Activated CD8-positive, alpha-beta T cell treated with anti-CD3 and anti-CD28 coated beads for 36 hours (primary cell): ENCODE measurements at regions not wholly inside any gene's neighbourhood (a gene's known extent, or its start where the extent isn't known, plus 50 kb on each side); places are given as distances from the start of the nearest gene placed in this dataset.

Experiments used
- ATAC-seq: fragments of 200-7000 bp; cut with Tn5 transposase; one replicate; pipeline ENCODE4 v1.10.0; 2021; ENCODE audit warnings: mild to moderate bottlenecking, moderate library complexity
- CTCF ChIA-PET: fragments of 350-600 bp; sonication (Branson Sonifier 250); formaldehyde crosslinking; loops from one replicate; lab custom pipeline; 2021; ENCODE audit warnings: antibody characterized with exemption; lab: Charles Lee
- POLR2A ChIA-PET: fragments of 350-600 bp; sonication (Branson Sonifier 250); formaldehyde crosslinking; loops from one replicate; lab custom pipeline; 2021; ENCODE audit warnings: antibody characterized with exemption; lab: Charles Lee
- DNase-seq: peaks from one replicate; pipeline ENCODE4 v3.0.0-alpha.2; 2020
- H3K27ac Mint-ChIP-seq: one replicate; pipeline ENCODE4 v1.8.0; 2021; ENCODE audit warnings: mild to moderate bottlenecking, mixed read lengths
- H3K27me3 Mint-ChIP-seq: one replicate; pipeline ENCODE4 v1.8.0; 2021; ENCODE audit warnings: mixed read lengths
- H3K36me3 Mint-ChIP-seq: one replicate; pipeline ENCODE4 v1.8.0; 2021; ENCODE audit warnings: low read depth, mixed read lengths
- H3K4me1 Mint-ChIP-seq: one replicate; pipeline ENCODE4 v1.8.0; 2021; ENCODE audit warnings: low read depth, mixed read lengths
- H3K4me3 Mint-ChIP-seq: one replicate; pipeline ENCODE4 v1.8.0; 2021; ENCODE audit warnings: mild to moderate bottlenecking, moderate library complexity, mixed read lengths
- H3K9me3 Mint-ChIP-seq: one replicate; pipeline ENCODE4 v1.8.0; 2021; ENCODE audit warnings: mixed read lengths
- CTCF ChIP-seq: fragments of 200-600 bp; IDR thresholded peaks from one replicate; pipeline ENCODE4 v1.8.0; 2022; ENCODE audit warnings: antibody characterized with exemption, mild to moderate bottlenecking
- intact Hi-C: fragments of 100-400 bp; cut with micrococcal nuclease; formaldehyde crosslinking; loops from one replicate; pipeline ENCODE4 v1.10.0; 2022

GRCh38 chr12:28066879-28067278 is 94.3 kb upstream of the PTHLH start:
- no peaks in the 10 kb centered on the region for H3K9me3 Mint-ChIP-seq
- peaks cover 11% of the 10 kb centered on the region for H3K4me1 Mint-ChIP-seq
- no peak overlapping the region for H3K27ac Mint-ChIP-seq
- no peak for DNase-seq
- CTCF ChIA-PET: no interaction called here
- POLR2A ChIA-PET: no interaction called here
- H3K36me3 Mint-ChIP-seq: no peaks in the 10 kb centered on the region
- no peak for ATAC-seq
- no peak overlapping the region for H3K4me3 Mint-ChIP-seq
- TF ChIP-seq CTCF: no peak
- H3K27me3 Mint-ChIP-seq: peaks cover 5% of the 10 kb centered on the region
- intact Hi-C loops: no loop called here

GRCh38 chr12:28068467-28068866 is 95.9 kb upstream of the PTHLH start:
- no peak overlapping the region for H3K27ac Mint-ChIP-seq
- DNase-seq: no peak
- no peak for ATAC-seq
- no peaks in the 10 kb centered on the region for H3K36me3 Mint-ChIP-seq
- ChIA-PET CTCF (no interaction called here), POLR2A (no interaction called here)
- H3K4me3 Mint-ChIP-seq: no peak overlapping the region
- peaks cover 8% of the 10 kb centered on the region for H3K9me3 Mint-ChIP-seq
- H3K27me3 Mint-ChIP-seq: peaks cover 5% of the 10 kb centered on the region
- H3K4me1 Mint-ChIP-seq: peaks cover 11% of the 10 kb centered on the region
- intact Hi-C loops: no loop called here
- TF ChIP-seq CTCF: no peak

- no peak for TF ChIP-seq CTCF
- H3K4me1 Mint-ChIP-seq: no peaks in the 10 kb centered on the region
- H3K36me3 Mint-ChIP-seq: no peaks in the 10 kb centered on the region
- ATAC-seq: peak; percentile 13
- ChIA-PET POLR2A (no interaction called here), CTCF (no interaction called here)
- peaks cover 8% of the 10 kb centered on the region for H3K9me3 Mint-ChIP-seq
- H3K27me3 Mint-ChIP-seq: peaks cover 3% of the 10 kb centered on the region
- no peak for DNase-seq
- intact Hi-C loops: no loop called here
- no peak overlapping the region for H3K4me3 Mint-ChIP-seq
- no peak overlapping the region for H3K27ac Mint-ChIP-seq
These were observed 107.0 kb upstream of the PTHLH start for GRCh38 chr12:28079539-28079938.

- Mint-ChIP-seq H3K27me3 (peaks cover 13% of the 10 kb centered on the region), H3K4me3 (no peak overlapping the region), H3K4me1 (peaks cover 8% of the 10 kb centered on the region), H3K27ac (no peak overlapping the region), H3K9me3 (no peaks in the 10 kb centered on the region), H3K36me3 (no peaks in the 10 kb centered on the region)
- TF ChIP-seq CTCF: no peak
- CTCF ChIA-PET: no interaction called here
- DNase-seq (no peak), ATAC-seq (no peak)
- POLR2A ChIA-PET: no interaction called here
- intact Hi-C loops: no loop called here
These were observed 108.2 kb upstream of the CCDC91 start for GRCh38 chr12:28082096-28082495.

- ChIA-PET POLR2A (no interaction called here), CTCF (no interaction called here)
- H3K27me3 Mint-ChIP-seq: peaks cover 15% of the 10 kb centered on the region
- intact Hi-C loops: no loop called here
- peaks cover 11% of the 10 kb centered on the region for H3K4me1 Mint-ChIP-seq
- no peak for DNase-seq
- no peak for TF ChIP-seq CTCF
- no peak for ATAC-seq
- no peaks in the 10 kb centered on the region for H3K36me3 Mint-ChIP-seq
- H3K9me3 Mint-ChIP-seq: no peaks in the 10 kb centered on the region
- no peak overlapping the region for H3K27ac Mint-ChIP-seq
- H3K4me3 Mint-ChIP-seq: no peak overlapping the region
These were observed 106.2 kb upstream of the CCDC91 start for GRCh38 chr12:28083840-28084678.
